GM21529 (cell line): ENCODE measurements at regions not wholly inside any gene's neighbourhood (a gene's known extent, or its start where the extent isn't known, plus 50 kb on each side); places are given as distances from the start of the nearest gene placed in this dataset.
"Not testable (repeated sequence)": the region's sequence is repeated elsewhere in the genome, so short reads cannot be mapped to it uniquely, and the experiment has no call there.

Experiments
- ATAC-seq: cut with Tn5 transposase; IDR thresholded peaks from one replicate; pipeline ENCODE4 v1.9.1; 2021; ENCODE audit not compliant: unreplicated experiment

DNA sequence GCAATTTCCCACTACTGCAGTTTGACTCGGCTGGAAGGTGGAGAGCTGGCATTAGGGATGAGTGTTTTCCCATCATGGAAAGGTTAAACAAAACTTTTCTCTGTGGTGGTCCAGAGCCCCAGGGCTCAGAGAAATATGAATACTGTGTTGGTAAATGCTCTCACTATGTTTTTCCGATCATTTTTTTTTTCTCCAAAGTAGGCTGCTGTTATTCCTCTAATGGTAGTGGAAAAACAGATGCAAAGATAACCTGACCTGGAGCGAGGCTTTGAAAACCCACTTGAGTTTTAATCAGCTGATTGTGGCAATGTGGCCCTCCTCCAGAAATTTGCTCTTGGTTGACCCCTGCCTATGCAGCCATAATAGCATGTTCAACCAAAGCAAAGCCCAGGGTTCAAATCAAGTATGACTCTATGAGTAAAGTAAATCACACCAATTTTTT is 320.8 kb upstream of the CTNNB1 start:
- no peak for ATAC-seq

DNA sequence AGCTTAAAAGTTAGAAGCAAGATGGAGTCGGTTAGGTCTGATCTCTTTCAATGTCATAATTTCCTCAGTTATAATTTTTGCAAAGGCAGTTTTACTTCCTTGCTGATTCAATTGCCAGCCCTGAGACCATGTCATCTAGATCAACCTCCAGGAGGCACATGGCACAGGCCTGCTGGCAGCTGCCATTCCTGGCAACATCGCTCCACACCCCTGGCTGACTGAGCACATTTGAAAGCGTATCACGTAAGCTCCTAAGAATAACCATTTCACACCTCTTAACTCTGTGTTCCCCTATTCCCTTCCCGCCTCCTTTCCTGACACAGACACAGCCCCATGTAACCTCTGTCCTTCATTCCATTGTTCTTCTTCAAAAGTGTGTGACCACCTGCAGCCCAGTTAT is 313.9 kb upstream of the CTNNB1 start:
- ATAC-seq, result no peak

DNA sequence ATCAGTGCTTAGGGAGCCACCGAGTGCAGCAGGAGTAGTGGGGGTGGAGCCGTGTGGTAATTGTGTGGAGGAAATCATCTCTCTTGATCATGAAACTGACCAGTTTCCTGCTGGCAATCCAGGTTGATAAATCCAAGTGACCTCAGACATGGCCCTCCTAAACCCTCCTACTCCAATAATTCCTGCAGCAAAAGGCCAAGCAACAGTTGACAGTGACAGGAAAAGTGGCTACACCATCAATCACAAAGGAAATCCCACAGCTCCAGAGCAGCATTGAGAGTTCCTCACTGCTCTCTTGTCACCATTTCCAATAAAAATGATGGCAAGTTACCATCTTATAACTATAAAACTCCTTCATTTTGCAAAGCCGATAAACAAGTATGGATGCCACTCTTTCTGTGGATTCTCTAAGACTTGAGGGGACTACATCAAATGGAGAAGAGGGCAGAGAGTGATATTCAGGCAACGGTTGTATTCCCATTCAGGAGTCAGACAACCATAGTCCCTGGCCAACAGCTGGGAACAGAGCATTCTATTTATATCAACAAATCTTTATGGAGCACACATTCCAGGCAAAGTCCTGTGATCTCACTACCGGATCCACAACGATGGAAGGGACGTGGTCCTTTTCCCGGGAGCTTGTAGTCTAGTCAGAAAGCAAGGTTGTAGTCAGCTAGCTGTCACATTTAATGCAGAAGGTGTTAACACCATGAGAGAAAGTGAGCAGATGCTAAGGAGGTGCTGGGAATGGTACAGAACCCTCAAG is 312.5 kb upstream of the CTNNB1 start:
- ATAC-seq, result no peak

DNA sequence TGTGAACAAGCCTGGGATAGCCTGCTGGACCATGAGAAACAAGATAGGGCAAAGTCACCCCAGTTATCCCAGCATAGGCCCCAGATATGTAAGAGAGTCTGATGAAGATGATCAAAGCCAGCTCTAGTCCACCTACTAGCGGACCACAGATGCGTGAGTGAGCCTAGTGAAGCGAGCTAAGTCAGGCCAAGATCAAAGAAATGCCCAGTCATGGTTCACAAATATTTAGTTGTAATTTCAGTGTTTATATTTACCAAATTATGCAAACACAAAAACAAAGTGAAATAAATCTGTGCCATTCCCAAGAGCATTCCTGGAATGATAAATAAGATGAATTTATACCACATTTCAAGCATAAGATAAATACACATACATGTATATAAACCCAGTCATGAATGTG is 308.1 kb upstream of the CTNNB1 start:
- ATAC-seq, result no peak

DNA sequence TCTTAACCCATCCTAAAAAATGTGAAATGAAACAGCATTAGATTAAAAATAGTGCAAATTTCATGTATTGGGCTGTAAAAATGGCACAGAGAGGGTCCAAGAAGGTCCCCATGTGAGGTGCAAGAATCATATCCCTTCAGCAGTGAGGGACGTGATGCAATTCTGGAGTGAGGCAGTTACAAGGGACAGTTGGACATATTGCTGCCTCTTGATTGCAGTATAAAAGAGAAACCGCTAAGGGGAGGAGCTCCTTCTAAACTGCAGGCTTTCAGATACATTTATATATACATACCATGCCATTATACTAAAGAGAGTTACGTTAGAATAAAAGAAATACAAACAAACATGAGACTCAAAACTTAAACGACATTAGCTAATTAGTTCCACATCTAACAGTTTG is 304.2 kb upstream of the CTNNB1 start:
- ATAC-seq, result no peak

DNA sequence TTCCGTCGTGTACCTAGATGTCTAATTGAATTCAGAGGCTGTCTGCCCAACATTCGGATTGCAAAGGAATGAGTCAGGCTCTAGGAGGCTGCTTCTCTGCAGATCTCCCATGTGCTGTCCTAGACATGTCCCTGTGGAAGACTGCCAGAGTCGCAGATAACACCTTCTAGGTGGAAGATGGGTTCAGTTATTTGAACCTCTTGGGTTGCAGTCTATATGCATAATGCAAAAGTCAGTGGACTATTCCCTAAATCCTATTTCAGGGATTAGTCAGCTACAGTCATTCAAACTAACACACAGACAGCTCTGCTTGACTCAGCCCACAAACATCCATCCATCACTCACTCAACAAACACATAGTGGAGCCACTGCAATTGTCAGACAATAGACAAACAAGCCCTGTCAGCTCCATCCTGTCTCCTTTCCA is 300.0 kb upstream of the CTNNB1 start:
- ATAC-seq, result no peak

DNA sequence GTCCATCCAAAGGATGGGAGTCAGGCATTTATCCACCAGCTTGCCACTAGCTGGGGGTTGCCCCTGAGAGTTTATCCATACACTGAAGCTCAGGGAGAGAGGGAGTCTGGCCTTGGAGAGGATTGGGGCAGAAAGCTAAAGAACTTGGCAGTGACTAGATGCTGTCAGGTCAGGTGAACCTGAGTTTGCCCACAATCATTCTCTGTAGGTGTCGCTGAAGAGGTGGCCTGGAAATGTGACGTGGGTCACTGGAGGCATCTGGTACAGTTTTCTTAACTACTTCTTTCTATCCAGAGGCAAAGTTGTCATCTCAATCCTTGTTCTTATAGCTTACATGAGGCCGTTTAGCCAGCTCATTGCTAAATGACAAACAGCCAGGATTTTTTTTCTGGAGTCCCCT is 298.0 kb upstream of the CTNNB1 start:
- no peak for ATAC-seq

DNA sequence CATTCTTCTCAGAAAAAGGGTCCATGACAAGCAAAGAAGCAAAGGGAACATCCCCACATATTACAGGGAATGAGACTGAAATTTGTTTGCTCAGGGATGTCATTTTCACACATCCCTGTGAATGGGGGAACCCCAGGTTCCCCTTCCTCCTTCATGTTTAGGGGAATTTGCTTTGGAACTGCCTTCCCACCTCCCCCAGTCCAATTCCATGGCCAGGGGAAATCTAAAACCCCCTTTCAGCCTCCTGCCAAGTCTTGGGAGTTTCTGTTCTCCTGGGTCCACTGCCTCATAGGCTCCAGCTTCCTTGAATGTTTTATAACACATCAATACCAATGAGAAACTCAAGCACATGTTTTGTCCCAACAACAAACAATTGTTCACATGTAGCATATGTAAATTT is 297.5 kb upstream of the CTNNB1 start:
- no peak for ATAC-seq

DNA sequence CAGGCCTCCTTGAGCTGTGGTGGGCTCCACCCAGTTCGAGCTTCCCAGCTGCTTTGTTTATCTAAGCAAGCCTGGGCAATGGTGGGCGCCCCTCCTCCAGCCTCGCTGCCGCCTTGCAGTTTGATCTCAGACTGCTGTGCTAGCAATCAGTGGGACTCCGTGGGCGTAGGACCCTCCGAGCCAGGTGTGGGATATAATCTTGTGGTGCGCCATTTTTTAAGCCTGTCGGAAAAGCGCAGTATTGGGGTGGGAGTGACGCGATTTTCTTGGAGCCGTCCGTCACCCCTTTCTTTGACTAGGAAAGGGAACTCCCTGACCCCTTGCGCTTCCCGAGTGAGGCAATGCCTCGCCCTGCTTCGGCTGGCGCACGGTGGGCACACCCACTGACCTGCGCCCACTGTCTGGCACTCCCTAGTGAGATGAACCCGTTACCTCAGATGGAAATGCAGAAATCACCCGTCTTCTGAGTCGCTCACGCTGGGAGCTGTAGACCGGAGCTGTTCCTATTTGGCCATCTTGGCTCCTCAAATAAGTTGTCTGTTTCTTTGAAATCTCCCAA is 291.3 kb upstream of the CTNNB1 start:
- not testable (repeated sequence) for ATAC-seq

DNA sequence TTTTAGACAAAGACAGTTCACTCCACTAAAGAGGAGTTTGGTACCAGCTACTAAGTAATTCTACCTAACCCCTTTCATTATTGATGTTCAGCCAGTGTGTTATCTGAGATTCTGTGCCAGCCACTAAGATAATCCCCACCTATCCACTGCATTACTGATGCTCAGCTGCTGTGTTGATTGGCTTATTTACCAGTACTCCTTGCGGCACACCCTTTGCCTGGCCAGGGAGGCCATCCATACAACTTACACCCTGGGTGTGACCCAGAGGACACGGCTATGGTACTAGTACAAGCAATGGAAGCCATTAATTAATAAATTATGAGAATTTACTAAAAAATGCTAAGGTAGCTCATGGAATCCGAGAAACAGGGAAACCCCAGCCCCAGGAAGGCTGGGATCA is 290.7 kb upstream of the CTNNB1 start:
- no peak for ATAC-seq

DNA sequence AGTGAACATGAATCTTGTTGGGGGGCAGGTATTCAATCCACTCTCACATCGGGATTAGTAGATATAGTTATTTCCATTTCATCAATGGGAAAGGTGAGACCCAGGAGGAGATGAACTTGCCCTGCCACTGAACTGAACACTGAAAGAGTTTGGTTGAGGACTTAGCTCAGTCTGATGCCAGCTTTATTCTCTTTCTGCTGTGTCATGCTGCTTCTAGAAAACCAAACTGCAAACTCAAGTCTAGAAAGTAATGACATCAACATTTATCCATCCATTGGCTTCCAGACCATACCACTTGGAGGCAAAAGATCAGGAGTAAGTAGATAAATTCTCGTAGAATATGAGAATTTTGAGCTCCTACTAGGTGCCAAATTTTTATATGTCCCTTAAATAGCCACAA is 288.0 kb upstream of the CTNNB1 start:
- no peak for ATAC-seq

DNA sequence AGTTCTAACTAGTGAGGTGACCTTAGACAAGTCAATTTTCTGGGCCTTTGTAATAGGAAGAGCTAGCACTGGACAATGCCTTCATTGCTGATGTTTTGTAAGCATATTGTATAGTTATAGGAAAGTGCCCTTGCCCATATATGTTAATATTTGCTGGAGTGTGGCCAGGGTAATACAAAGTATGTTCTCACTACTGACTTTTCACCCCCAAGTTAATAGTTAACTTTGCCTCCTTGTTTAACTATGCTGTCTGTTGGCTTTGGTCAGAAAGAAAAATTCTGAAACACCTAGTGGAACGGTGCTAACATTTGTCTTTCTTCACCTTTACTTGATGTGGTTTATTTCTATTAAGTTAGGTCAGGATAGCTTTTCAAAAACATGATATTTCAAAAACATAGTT is 287.4 kb upstream of the CTNNB1 start:
- no peak for ATAC-seq

DNA sequence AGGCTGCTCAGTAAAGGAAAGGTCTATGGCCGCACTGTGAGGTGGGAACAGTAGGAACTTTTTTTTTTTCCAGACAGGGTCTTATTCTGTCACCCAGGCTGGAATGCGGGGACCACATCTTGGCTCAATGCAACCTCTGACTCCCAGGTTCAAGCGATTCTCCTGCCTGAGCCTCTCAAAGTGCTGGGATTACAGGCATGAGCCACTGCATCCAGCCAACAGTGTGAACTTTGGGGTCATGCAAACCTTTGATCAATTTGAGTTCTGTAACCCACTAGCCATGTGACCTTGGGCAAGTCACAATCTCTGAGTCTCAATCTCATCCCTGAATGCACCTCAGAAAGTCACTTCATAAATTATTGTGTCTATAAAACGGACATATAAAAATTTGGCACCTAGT is 286.8 kb upstream of the CTNNB1 start:
- ATAC-seq, result no peak

DNA sequence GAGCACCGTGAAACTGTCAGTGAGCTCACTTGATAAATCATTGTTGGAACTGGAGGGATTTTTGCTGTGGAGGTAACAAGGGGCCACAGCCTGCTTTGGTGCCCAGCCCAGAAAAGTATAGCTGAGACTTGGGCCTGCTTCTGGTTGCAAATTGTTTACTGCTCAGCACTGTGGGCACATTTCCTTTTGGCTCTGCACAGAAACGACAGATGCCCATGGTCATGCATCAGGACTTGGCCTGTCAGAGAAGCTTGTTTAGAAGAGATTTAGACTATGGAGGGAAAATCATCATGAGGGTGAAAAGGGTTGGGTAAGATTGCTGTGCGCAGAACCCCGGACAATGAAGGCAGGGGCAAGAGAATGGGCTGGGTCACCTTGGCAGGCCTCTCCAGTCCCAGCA is 286.1 kb upstream of the CTNNB1 start:
- no peak for ATAC-seq

DNA sequence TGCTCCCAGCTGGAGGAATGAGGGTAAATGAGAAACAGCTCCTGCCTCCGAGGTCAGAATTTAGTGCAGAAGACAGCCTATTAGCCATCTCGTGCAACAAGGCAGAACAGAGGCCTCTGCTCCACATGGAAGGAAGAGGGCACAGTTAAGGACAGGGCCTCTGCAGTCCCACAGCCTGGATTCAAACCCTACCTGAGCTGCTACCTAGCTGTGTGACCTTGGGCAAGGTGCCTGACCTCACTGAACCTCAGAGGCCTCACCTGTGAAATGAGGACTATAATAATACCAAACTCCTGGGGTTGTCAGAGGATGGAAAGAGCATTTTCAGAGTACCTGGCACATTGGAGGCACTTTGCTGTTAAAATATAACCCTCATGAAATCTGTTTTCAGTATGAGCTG is 285.7 kb upstream of the CTNNB1 start:
- ATAC-seq, result no peak

DNA sequence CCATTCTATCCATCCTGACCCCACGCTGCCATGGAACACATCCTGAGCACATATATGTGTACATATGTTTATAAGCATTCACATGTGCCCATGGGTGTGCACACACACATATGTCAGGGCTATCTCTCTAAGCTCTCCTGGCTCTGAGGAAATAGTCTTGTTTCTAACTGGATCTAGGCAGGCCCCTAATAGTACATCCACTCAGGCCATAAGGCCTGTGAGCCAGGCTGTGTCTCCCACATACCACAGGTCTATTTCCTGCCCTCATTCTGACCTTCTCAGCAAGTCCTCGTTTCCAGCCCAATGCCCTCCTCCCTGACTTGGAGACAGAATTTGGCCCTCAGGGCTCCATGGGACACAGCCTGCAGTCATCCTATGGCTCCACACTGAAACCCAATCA is 284.8 kb upstream of the CTNNB1 start:
- no peak for ATAC-seq

DNA sequence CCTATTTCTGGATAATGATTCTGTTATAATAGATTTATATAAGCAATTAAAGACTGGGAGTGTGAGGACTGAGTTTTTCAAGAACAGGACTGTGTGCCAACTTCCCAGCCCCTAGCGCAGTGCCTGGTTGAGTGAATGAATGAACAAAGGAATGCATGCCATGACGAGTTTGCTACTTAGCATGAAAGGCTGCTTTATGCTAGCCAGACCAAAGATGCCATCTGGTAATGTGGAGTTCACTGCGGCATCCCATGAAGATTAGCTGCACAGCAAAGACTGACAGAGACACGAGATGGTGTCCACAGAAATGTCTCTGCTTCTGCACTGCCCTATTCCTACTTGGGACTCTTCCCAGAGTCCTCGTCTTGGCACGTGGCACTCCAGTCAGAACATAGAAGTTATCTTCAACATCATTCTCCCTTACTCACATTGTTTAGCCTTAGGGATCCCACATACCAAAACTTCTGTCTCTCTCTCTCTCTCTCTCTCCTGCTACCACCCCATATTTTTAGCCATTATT is 283.9 kb upstream of the CTNNB1 start:
- no peak for ATAC-seq

DNA sequence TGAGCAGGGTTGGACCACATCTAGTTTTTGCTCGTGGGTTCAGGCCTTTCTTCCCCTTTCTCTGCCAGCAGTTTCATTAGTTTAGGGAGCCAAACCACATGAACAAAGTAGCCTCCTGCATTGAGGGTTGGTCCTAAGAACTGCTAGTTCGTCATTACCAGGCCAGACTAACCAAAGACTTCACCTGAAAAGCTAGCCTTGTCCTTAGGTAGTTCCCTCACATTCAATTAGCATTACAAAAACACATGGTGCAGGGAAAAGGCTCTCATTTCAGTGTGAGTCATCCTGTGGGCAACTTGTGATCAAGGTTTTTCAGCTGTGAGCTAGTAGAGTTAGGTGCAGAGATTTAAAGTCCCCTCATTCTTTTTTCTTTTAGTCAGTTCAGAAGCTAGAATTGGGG is 279.3 kb upstream of the CTNNB1 start:
- ATAC-seq, result no peak

DNA sequence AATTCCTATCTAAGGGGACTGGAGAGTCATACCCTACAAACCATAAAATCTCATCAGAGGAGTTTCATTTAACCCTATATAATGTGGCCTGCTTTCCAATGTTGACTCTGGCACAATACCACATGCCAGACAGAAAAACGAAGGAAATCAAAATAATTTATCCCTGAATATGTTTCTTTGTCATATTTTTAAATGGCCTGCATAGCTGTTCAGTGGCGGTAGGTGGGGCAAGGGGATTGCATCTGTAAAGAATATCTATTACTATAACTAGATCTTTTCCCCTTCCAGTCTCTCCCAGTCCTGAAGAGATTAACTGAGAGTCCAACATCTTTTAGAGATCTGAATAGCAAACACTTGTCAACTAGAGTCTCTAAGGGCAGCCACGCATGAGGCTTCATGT is 278.1 kb upstream of the CTNNB1 start:
- ATAC-seq, result no peak

DNA sequence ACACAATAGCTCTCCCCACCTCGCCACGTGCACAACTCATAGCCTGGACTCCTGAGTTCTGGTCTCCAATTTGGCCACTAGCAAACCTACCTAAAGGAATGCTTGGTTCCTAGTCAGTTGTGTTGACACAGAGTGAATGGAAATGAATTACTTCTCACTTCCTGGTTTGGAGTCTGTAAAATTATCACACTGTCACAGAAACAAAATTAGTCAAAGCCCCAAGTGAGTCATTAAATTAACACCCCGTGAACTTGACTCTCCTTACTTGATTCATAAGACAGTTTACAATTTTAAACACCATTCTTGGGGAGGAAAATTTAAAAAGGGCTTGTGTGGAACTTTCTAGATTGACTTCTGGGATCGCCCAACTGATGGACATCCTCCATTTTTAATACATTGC is 276.2 kb upstream of the CTNNB1 start:
- no peak for ATAC-seq

DNA sequence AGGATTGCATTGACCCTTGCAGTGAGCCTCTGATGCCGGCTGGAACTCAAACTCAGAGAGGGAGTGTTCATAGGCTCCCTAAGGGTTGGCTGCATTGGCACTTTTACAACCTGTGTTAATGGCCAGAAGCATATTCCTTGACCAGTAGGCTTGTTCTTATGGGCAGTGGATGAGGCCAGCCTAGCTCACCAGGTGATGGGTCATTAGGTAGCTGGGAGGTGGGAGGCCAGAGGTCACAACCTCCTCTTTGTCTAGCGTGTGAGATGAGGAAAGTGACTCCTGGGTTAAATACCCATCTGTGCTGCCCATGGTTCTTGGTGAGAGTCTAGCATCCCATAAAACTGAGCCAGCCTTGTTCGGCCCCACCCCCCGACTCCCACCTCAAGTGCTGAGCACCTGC is 275.7 kb upstream of the CTNNB1 start:
- no peak for ATAC-seq

DNA sequence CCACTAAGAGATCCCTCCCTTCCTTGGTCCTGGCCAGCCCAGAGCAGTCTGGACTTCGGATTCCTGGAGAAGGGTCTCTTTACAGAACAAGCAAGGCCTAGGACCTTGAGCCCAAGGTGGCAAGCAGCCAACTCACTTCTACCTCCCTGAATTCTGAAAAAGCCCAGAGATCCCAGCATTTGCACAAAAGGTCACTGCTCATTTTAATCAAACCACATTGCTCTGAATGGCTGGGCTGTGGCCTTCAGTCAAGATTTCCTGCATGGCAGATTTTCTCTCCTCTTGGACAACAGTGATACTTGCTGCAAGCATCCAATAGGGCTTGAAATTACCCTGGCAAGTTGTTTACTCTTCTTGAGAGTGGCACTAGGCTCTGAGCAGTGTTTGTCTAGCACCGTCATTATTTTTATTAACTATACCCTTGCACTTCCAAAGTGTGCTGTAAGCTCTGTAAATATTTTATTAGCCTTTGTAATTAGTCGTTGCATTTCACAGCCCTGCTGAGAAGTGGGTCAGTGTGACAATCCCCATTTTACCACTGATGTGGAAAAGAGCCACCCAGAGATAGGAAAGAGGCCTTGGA is 274.7 kb upstream of the CTNNB1 start:
- no peak for ATAC-seq
